Adipocyte (in vitro differentiated cells): ENCODE measurements at regions not wholly inside any gene's neighbourhood (a gene's known extent, or its start where the extent isn't known, plus 50 kb on each side); places are given as distances from the start of the nearest gene placed in this dataset.
A peak's percentile ranks its signal among the peaks of the same experiment; 100 is the strongest.

Experiments used
- DNase-seq: peaks from one replicate; pipeline ENCODE4 v3.0.0-alpha.2; 2015; ENCODE audit warnings: low read depth
- H3K27me3 ChIP-seq: replicated peaks from 2 replicates; pipeline ENCODE4 v1.7.0; 2013; ENCODE audit warnings: mild to moderate bottlenecking, low read length, moderate library complexity; ENCODE audit not compliant: control insufficient read depth, insufficient read depth
- H3K36me3 ChIP-seq: 2 replicates; pipeline ENCODE4 v1.7.0; 2013; ENCODE audit warnings: low read length, mild to moderate bottlenecking, moderate library complexity; ENCODE audit not compliant: control insufficient read depth, insufficient read depth, severe bottlenecking
- H3K4me1 ChIP-seq: 2 replicates; pipeline ENCODE4 v1.7.0; 2013; ENCODE audit warnings: mild to moderate bottlenecking, low read length, moderate library complexity; ENCODE audit not compliant: control insufficient read depth, insufficient read depth
- H3K4me3 ChIP-seq: 2 replicates; pipeline ENCODE4 v1.7.0; 2013; ENCODE audit warnings: mild to moderate bottlenecking, low read length, moderate library complexity
- H3K9ac ChIP-seq: 2 replicates; pipeline ENCODE4 v1.7.0; 2013; ENCODE audit warnings: mild to moderate bottlenecking, low read length, moderate library complexity
- H3K9me3 ChIP-seq: 2 replicates; pipeline ENCODE4 v1.7.0; 2013; ENCODE audit warnings: mild to moderate bottlenecking, low read length, moderate library complexity; ENCODE audit not compliant: control insufficient read depth

DNA sequence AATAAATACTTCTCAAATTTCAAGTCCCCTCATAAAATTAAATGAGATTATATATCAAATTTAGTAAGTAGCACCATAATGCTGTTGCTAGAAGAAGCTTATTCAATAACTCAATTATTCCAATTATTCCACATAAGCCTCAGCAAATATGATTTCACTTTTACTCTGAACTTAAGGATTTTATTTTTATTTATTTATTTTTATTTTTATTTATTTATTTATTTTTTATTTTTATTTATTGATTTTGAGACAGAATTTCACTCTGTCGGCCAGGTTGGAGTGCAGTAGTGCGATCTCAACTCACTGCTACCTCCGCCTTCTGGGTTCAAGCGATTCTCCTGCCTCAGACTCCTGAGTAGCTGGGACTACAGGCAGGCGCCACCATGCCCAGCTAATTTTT lies 1308.3 kb upstream of the CDH9 start:
- no peak for DNase-seq
- Histone ChIP-seq H3K9me3 (peaks cover 4% of the 10 kb centered on the region), H3K9ac (no peak overlapping the region), H3K27me3 (no peaks in the 10 kb centered on the region), H3K4me1 (no peaks in the 10 kb centered on the region), H3K36me3 (no peaks in the 10 kb centered on the region), H3K4me3 (no peak overlapping the region)

DNA sequence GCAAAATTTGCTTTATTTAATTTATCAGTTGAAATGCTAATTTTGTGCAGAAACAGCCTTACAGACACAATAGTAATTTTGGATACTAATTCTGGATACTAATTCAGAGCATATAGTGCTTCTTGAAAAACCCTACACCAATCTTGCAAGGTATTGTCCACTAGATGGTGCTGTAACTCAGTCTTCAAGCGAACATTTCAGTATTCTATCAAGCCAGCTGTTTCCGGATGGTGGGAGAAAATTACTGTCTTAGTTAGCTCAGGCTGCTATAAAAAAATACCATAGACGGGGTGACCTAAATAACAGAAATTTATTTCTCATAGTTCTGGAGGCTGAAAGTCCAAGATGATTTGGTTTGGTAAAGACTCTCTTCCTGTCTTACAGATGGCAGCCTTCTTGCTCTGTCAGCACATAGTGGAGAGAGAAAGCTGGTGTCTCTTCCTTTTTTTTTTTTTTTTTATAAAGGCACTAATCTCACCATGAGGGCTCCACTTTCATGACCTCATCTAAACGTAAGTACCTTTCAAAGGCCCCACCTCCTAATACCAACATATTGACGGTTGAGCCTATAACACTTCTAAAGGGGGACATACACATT lies 1306.5 kb upstream of the CDH9 start:
- peak; percentile 72 for DNase-seq

DNA sequence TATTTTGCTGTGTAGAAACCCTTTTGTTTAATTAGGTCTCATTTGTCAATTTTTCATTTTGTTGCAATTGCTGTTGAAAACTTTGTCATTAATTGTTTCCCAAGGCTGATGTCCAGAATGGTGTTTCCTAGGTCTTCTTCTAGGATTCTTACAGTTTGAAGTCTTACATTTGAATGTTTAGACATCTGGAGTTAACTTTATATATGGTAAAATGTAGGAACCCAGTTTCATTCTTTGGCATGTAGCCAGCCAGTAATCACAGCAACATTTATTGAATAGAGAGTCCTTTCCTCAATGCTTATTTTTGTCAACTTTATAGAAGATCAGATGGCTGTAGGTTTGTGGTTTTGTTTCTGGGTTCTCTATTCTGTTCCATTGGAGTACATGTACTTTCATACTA lies 1290.8 kb upstream of the CDH9 start:
- peaks cover 8% of the 10 kb centered on the region for H3K9me3 ChIP-seq
- no peak for DNase-seq
- no peaks in the 10 kb centered on the region for H3K4me1 ChIP-seq
- no peak overlapping the region for H3K4me3 ChIP-seq
- H3K9ac ChIP-seq, result no peak overlapping the region
- no peaks in the 10 kb centered on the region for H3K27me3 ChIP-seq
- H3K36me3 ChIP-seq, result no peaks in the 10 kb centered on the region

More for the DNA sequence above, 1306.5 kb upstream of the CDH9 start:
- Histone ChIP-seq H3K27me3 (no peaks in the 10 kb centered on the region), H3K9ac (no peak overlapping the region), H3K4me1 (no peaks in the 10 kb centered on the region), H3K4me3 (no peak overlapping the region), H3K36me3 (no peaks in the 10 kb centered on the region), H3K9me3 (no peaks in the 10 kb centered on the region)

DNA sequence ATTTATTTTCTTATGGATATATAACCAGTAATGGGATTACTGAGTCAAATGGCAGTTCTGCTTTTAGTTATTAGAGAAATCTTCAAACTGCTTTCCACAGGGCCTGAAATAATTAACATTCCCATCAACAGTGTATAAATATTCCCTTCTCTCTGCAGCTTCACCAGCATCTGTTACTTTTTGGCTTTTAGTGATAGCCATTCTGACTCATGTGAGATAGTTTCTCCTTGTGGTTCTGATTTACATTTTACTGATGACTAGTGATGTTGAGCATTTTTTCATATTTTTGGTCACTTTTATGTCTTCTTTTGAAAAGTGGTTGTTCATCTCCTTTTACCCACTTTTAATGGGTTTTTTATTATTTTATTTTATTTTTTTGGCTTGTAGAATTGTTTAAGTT lies 1290.3 kb upstream of the CDH9 start:
- no peaks in the 10 kb centered on the region for H3K27me3 ChIP-seq
- H3K36me3 ChIP-seq, result no peaks in the 10 kb centered on the region
- H3K9me3 ChIP-seq, result peaks cover 8% of the 10 kb centered on the region
- H3K9ac ChIP-seq, result no peak overlapping the region
- peak; percentile 11 for DNase-seq
- H3K4me1 ChIP-seq, result no peaks in the 10 kb centered on the region
- H3K4me3 ChIP-seq, result no peak overlapping the region

DNA sequence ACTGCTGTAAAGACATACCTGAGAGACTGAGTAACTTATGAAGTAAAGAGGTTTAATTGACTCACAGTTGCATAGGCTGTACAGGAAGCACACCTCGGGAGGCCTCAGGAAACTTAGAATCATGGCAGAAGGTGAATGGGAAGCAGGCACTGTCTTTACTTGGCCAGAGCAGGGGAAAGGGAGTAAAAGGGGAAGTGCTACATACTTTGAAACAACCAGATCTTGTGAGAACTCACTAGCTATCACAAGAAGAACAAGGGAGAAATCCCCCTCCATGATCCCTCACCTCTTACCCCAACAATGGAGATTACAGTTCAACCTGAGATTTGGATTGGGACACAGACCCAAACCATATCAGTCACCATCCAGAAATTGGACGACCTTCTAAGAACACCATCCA lies 1285.8 kb upstream of the CDH9 start:
- Histone ChIP-seq H3K4me1 (no peaks in the 10 kb centered on the region), H3K4me3 (no peak overlapping the region), H3K36me3 (no peaks in the 10 kb centered on the region), H3K27me3 (no peaks in the 10 kb centered on the region), H3K9ac (no peak overlapping the region), H3K9me3 (no peaks in the 10 kb centered on the region)
- no peak for DNase-seq

DNA sequence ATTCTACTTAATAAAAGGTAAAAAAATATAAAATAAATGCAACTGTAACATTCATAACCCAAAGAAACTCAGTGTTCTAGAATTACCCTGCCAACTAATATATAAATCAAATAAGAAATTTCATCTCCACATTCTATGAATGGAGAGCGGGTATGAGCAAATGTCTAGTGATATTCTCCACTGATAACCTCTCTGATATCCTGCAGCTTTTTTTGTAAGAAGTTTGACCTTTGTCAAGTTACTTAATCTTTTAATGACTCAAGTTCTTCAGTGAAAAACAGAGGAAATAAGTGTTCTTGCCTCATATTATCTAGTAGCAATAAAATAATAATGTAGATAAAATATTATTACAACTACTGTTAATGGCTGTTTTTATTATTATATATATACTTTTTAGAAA lies 1275.6 kb upstream of the CDH9 start:
- H3K4me1 ChIP-seq, result no peaks in the 10 kb centered on the region
- H3K9me3 ChIP-seq, result no peaks in the 10 kb centered on the region
- no peak overlapping the region for H3K9ac ChIP-seq
- no peaks in the 10 kb centered on the region for H3K36me3 ChIP-seq
- DNase-seq, result no peak
- no peaks in the 10 kb centered on the region for H3K27me3 ChIP-seq
- no peak overlapping the region for H3K4me3 ChIP-seq

DNA sequence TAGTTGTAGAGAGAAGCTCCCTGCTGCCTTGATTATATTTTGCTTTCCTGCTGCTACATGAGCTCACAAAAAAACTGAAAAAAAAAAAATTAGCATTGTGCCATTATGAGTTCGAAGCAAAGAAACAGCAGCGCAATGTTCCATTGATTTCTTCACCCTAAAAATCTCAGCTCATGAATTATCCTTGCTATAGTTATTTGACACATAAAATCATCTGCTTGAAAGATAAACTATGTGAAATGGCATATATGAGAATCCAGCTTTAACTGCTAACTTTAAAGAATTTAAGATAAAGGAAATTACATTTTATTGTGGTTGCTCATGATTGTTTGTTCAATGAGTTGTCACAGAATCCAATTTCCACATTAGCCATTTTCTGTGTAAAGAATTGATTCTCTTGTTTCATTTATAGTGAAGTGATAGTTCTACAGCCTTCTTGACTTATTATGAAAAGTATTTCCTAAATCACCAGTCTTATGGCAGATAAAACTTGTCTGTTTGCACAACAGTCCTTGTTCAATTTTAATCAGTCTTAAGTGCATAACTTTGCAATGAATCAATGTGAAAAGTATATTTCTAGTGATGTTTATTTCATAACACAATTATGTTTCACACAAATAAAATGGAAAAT lies 1275.0 kb upstream of the CDH9 start:
- H3K27me3 ChIP-seq, result no peaks in the 10 kb centered on the region
- no peak overlapping the region for H3K9ac ChIP-seq
- no peaks in the 10 kb centered on the region for H3K36me3 ChIP-seq
- H3K4me3 ChIP-seq, result no peak overlapping the region
- peak; percentile 40 for DNase-seq
- no peaks in the 10 kb centered on the region for H3K9me3 ChIP-seq
- no peaks in the 10 kb centered on the region for H3K4me1 ChIP-seq

DNA sequence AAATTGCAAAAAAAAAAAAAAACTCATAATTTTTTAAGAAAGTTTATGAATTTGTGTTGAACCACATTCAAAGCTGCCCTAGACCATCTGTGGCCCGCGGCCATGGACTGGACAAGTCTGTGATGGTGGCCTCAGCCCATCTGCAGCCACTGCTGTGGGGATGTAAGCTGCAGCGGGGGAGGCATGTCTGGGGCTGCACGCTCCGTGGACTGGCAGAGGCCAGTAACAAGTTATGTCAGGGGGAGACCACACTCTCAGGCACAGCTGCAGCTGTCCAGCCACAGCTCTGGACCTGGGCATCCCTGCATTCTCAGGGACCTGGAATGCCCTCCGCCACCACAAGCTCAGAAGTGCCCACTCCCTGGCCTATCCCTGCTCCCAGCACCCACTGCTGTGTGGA lies 1272.3 kb upstream of the CDH9 start:
- no peaks in the 10 kb centered on the region for H3K27me3 ChIP-seq
- no peak overlapping the region for H3K9ac ChIP-seq
- no peak for DNase-seq
- H3K4me3 ChIP-seq, result no peak overlapping the region
- no peaks in the 10 kb centered on the region for H3K36me3 ChIP-seq
- no peaks in the 10 kb centered on the region for H3K4me1 ChIP-seq
- no peaks in the 10 kb centered on the region for H3K9me3 ChIP-seq

DNA sequence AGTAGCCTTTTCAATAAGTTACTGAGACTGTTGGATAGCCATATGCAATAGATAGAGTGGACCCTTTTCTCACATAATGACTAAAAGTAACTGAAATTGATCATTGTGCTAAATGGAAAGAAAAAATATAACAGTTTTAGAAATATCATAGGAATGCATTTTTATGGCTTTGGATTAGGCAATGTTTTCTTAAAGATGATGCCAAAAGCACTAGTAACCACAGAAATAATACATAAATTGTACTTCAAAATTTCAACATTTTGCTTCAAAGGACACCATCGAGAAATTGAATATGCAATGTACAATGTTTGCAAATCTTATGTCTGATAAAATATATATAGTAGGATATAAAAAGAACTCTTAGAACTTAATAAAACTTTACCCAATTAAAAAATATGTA lies 1267.5 kb upstream of the CDH9 start:
- Histone ChIP-seq H3K4me1 (no peaks in the 10 kb centered on the region), H3K4me3 (no peak overlapping the region), H3K27me3 (no peaks in the 10 kb centered on the region), H3K36me3 (no peaks in the 10 kb centered on the region), H3K9ac (no peak overlapping the region), H3K9me3 (peaks cover 12% of the 10 kb centered on the region)
- peak; percentile 59 for DNase-seq

DNA sequence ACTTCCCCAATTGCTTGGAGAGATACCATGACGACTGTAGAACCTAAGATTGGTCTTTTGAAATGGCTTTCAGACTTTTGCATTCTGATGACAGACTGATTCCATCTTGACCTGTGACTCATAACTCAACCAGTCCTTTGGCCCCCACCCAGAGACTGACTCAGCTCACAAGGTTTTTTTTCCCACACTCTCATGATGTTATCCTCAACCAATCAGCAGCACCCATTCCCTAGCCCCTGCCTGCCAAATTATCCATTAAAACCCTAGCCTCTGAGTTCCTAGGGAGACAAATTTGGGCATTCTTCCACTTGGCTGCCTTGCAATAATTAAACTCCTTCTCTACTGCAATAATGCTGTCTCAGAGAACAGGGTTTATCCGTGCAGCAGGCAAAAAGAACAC lies 1263.3 kb upstream of the CDH9 start:
- DNase-seq, result peak; percentile 61
- Histone ChIP-seq H3K27me3 (no peaks in the 10 kb centered on the region), H3K4me1 (no peaks in the 10 kb centered on the region), H3K36me3 (no peaks in the 10 kb centered on the region), H3K4me3 (no peak overlapping the region), H3K9me3 (peaks cover 12% of the 10 kb centered on the region), H3K9ac (no peak overlapping the region)

DNA sequence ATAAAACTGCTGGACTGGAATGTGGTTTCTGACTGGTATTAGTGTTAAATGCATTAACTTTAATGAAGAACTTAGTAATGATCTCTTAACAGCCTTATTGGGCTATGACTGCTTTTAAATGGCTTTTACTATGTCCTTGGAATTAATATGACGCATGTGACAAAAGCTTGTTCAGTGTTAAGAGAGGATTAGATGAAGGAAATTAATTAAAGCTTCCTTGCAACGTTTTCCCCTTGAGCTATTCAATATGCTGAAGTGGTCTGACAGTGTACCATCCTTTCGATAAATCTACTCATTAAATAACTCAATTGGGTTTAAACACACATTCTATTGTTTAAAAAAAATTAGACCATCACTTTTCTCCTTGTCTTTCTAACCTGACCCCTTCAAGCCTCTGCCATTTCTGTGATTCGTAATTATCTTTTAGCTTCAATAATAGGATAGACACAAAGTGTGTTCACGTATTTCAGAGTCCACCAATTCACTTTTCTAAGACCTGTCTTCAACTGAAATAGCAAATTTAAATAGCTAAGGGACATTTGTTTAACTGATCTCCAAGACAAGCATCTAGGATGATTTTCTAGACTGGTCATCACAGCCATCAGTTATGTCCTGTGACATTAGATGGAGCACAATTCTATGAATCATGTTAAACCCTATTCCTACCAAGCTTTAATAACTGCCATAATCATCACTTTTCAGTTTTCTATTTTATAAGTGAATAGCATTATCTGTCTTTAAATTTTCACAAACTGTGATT lies 1258.0 kb upstream of the CDH9 start:
- Histone ChIP-seq H3K4me3 (no peak overlapping the region), H3K9ac (no peak overlapping the region), H3K4me1 (no peaks in the 10 kb centered on the region), H3K27me3 (no peaks in the 10 kb centered on the region), H3K9me3 (no peaks in the 10 kb centered on the region), H3K36me3 (no peaks in the 10 kb centered on the region)
- no peak for DNase-seq
